ENCODE measurements at regions not wholly inside any gene's neighbourhood (a gene's known extent, or its start where the extent isn't known, plus 50 kb on each side); places are given as distances from the start of the nearest gene placed in this dataset.

GRCh38 chr13:65530688-65531087 is 1699.4 kb downstream of the PCDH9 start:
- no peak for TF ChIP-seq CTCF (conservative IDR thresholded peaks at IDR 0.05)
- no peak for TF ChIP-seq ZFX (IDR thresholded peaks at IDR 0.05)

Measured in C4-2B (cell line).